B cell (primary cell): ENCODE measurements at regions not wholly inside any gene's neighbourhood (a gene's known extent, or its start where the extent isn't known, plus 50 kb on each side); places are given as distances from the start of the nearest gene placed in this dataset.

Source experiments
- ATAC-seq: fragments of 200-7000 bp; cut with Tn5 transposase; one replicate; pipeline ENCODE4 v1.10.0; 2021; ENCODE audit warnings: low read depth, mild to moderate bottlenecking, moderate number of reproducible peaks, moderate library complexity
- CTCF ChIA-PET: fragments of 350-600 bp; sonication (Branson Sonifier 250); formaldehyde crosslinking; loops from one replicate; lab custom pipeline; 2021; ENCODE audit warnings: antibody characterized with exemption, inconsistent platforms; lab: Charles Lee
- POLR2A ChIA-PET: fragments of 350-600 bp; sonication (Branson Sonifier 250); formaldehyde crosslinking; loops from one replicate; lab custom pipeline; 2021; ENCODE audit warnings: antibody characterized with exemption; lab: Charles Lee
- DNase-seq: peaks from one replicate; pipeline ENCODE4 v3.0.0; 2013
- H2AFZ ChIP-seq: 2 replicates; pipeline ENCODE4 v1.6.1; 2012; ENCODE audit warnings: mild to moderate bottlenecking, low read depth, low read length; ENCODE audit not compliant: insufficient read depth, poor library complexity, severe bottlenecking
- H3K27ac ChIP-seq, 2 donors: 1 replicate in 1 of 2; 2 replicates in 1 of 2; pipeline ENCODE4 v1.5.1; 2012 to 2013; ENCODE audit warnings: low read length in 2 of 2, mild to moderate bottlenecking in 2 of 2, moderate library complexity in 1 of 2
- H3K27me3 ChIP-seq, 4 experiments: fragments of 200-600 bp in 1 of 4; sonication (generic) in 1 of 4; replicated peaks in 1 of 4; 1 replicate in 2 of 4; 2 replicates in 2 of 4; pipeline versions ENCODE4 v1.6.1 to v1.7.0; 2013 to 2016; ENCODE audit warnings: low read length in 3 of 4, mild to moderate bottlenecking in 2 of 4, mixed read lengths in 1 of 4, moderate library complexity in 1 of 4; ENCODE audit not compliant: insufficient read depth in 4 of 4, control insufficient read depth in 3 of 4; ENCODE audit errors: control extremely low read depth in 1 of 4
- H3K36me3 ChIP-seq, 2 experiments: replicated peaks in 1 of 2; 1 replicate in 1 of 2; 2 replicates in 1 of 2; pipeline versions ENCODE4 v1.6.1 to v1.7.1; 2013; ENCODE audit warnings: low read length in 1 of 2; ENCODE audit not compliant: insufficient read depth in 2 of 2, control insufficient read depth in 1 of 2; ENCODE audit errors: control extremely low read depth in 1 of 2, extremely low read depth in 1 of 2
- H3K4me1 ChIP-seq, 2 donors: fragments of 200-600 bp in 1 of 2; sonication (generic) in 1 of 2; 1 replicate in 1 of 2; 2 replicates in 1 of 2; pipeline versions ENCODE4 v1.5.1 to v1.6.1; 2013 to 2017; ENCODE audit warnings: low read length in 2 of 2; ENCODE audit not compliant: control insufficient read depth in 2 of 2, insufficient read depth in 2 of 2
- H3K4me2 ChIP-seq: replicated peaks from 2 replicates; pipeline ENCODE3; 2012; ENCODE audit warnings: mild to moderate bottlenecking, low read depth, low read length; ENCODE audit not compliant: poor library complexity, severe bottlenecking
- H3K4me3 ChIP-seq, 5 experiments: fragments of 200-600 bp in 1 of 5; sonication (generic) in 1 of 5; 1 replicate in 3 of 5; 2 replicates in 2 of 5; pipeline versions ENCODE4 v1.5.1 to v1.7.0; 2011 to 2016; ENCODE audit warnings: low read length in 4 of 5, mild to moderate bottlenecking in 4 of 5, low read depth in 2 of 5, control low read depth in 1 of 5, moderate library complexity in 1 of 5; ENCODE audit not compliant: insufficient read depth in 1 of 5; ENCODE audit errors: control extremely low read depth in 1 of 5, extremely low read depth in 1 of 5
- H3K79me2 ChIP-seq: fragments of 200-600 bp; sonication (generic); one replicate; pipeline ENCODE4 v1.6.0; 2016; ENCODE audit warnings: low read length; ENCODE audit not compliant: control insufficient read depth, insufficient read depth
- H3K9ac ChIP-seq: fragments of 200-600 bp; sonication (generic); 2 replicates; pipeline ENCODE4 v1.6.1; 2017; ENCODE audit warnings: mild to moderate bottlenecking, low read length, moderate library complexity
- H3K9me3 ChIP-seq, 3 donors: one replicate each; pipeline versions ENCODE4 v1.6.1 to v1.7.1; 2013; ENCODE audit warnings: low read length in 2 of 3; ENCODE audit not compliant: control insufficient read depth in 2 of 3, insufficient read depth in 1 of 3; ENCODE audit errors: control extremely low read depth in 1 of 3
- H4K20me1 ChIP-seq: 2 replicates; pipeline ENCODE4 v1.6.0; 2012; ENCODE audit warnings: mild to moderate bottlenecking, low read length; ENCODE audit not compliant: insufficient read depth, control insufficient read depth, poor library complexity, severe bottlenecking
- H3K27ac Mint-ChIP-seq: one replicate; pipeline ENCODE4 v1.8.0; 2021; ENCODE audit warnings: mixed read lengths
- H3K27me3 Mint-ChIP-seq: one replicate; pipeline ENCODE4 v1.8.0; 2021; ENCODE audit warnings: mixed read lengths
- H3K4me1 Mint-ChIP-seq: one replicate; pipeline ENCODE4 v1.8.0; 2021; ENCODE audit warnings: mixed read lengths
- H3K4me3 Mint-ChIP-seq: one replicate; pipeline ENCODE4 v1.8.0; 2021; ENCODE audit warnings: mixed read lengths
- H3K9me3 Mint-ChIP-seq: one replicate; pipeline ENCODE4 v1.8.0; 2022; ENCODE audit warnings: mixed read lengths; ENCODE audit not compliant: insufficient read depth
- CTCF ChIP-seq: fragments of 200-600 bp; IDR thresholded peaks from one replicate; pipeline ENCODE4 v1.8.0; 2022; ENCODE audit warnings: antibody characterized with exemption, mild to moderate bottlenecking
- EZH2 ChIP-seq: IDR thresholded peaks from 2 replicates; pipeline ENCODE4 v1.6.1; 2012; ENCODE audit warnings: borderline replicate concordance, low read depth, mild to moderate bottlenecking, moderate library complexity, low read length; ENCODE audit not compliant: insufficient read depth, poor library complexity, severe bottlenecking
- WGBS: methylation state at CpG from one replicate; pipeline ENCODE4 v1.1.5; 2013; ENCODE audit warnings: missing lambda C conversion rate; ENCODE audit not compliant: insufficient coverage; 5-methylcytosine and 5-hydroxymethylcytosine counted together
- intact Hi-C: fragments of 100-400 bp; cut with micrococcal nuclease; formaldehyde crosslinking; loops from one replicate; pipeline ENCODE4 v1.10.0; 2022

- Histone ChIP-seq H3K27ac (no peak overlapping the region), H3K4me3 (no peak overlapping the region), H3K9me3 (no peaks in the 10 kb centered on the region), H3K79me2 (no peaks in the 10 kb centered on the region), H3K4me1 (no peaks in the 10 kb centered on the region), H4K20me1 (no peaks in the 10 kb centered on the region), H3K9ac (no peak overlapping the region), H3K4me2 (no peak overlapping the region), H3K36me3 (no peaks in the 10 kb centered on the region), H3K27me3 (no peaks in the 10 kb centered on the region), H2AFZ (no peak overlapping the region)
- Mint-ChIP-seq H3K27ac (no peak overlapping the region), H3K9me3 (no peaks in the 10 kb centered on the region), H3K4me3 (no peak overlapping the region), H3K4me1 (no peaks in the 10 kb centered on the region), H3K27me3 (peaks cover 6% of the 10 kb centered on the region)
- ChIA-PET CTCF (no interaction called here), POLR2A (no interaction called here)
- no peak for TF ChIP-seq CTCF
- no peak for TF ChIP-seq EZH2
- no peak for ATAC-seq
- intact Hi-C loops, result no loop called here
- DNase-seq, result no peak
Observed at GRCh38 chrX:16240968-16241367, 73.7 kb downstream of the MAGEB17 start.

GRCh38 chrX:16250296-16250695 is 83.0 kb downstream of the MAGEB17 start:
- ChIA-PET POLR2A (no interaction called here), CTCF (no interaction called here)
- H3K4me3 Mint-ChIP-seq, result no peak overlapping the region

More at GRCh38 chrX:16250296-16250695, 83.0 kb downstream of the MAGEB17 start:
- ATAC-seq, result no peak
- H3K27me3 Mint-ChIP-seq, result peaks cover 11% of the 10 kb centered on the region
- intact Hi-C loops, result no loop called here
- DNase-seq, result no peak
- no peak overlapping the region for H3K27ac Mint-ChIP-seq
- Histone ChIP-seq H3K4me2 (no peak overlapping the region), H3K27me3 (no peaks in the 10 kb centered on the region), H3K36me3 (no peaks in the 10 kb centered on the region), H2AFZ (no peak overlapping the region), H4K20me1 (no peaks in the 10 kb centered on the region), H3K4me3 (no peak overlapping the region), H3K79me2 (no peaks in the 10 kb centered on the region), H3K4me1 (no peaks in the 10 kb centered on the region), H3K9ac (no peak overlapping the region), H3K27ac (no peak overlapping the region), H3K9me3 (no peaks in the 10 kb centered on the region)
- H3K4me1 Mint-ChIP-seq, result no peaks in the 10 kb centered on the region
- WGBS, result 57% methylated on average over 1 of the region's 1 CpG
- no peaks in the 10 kb centered on the region for H3K9me3 Mint-ChIP-seq
- no peak for TF ChIP-seq EZH2
